OCI-LY7 (cell line): ENCODE measurements at regions not wholly inside any gene's neighbourhood (a gene's known extent, or its start where the extent isn't known, plus 50 kb on each side); places are given as distances from the start of the nearest gene placed in this dataset.

Experiments
- BruUV-seq: library from RNA; stranded (reverse); fragments of 400-500 nt; replicated peaks from 2 replicates; lab custom pipeline; 2021; lab: Mats Ljungman, UMichigan
- CTCF ChIA-PET: fragments of 300-600 bp; sonication (Branson Sonifier 250); formaldehyde crosslinking; loops from one replicate; lab custom pipeline; 2022; ENCODE audit warnings: antibody characterized with exemption; ENCODE audit not compliant: unreplicated experiment; lab: Charles Lee
- POLR2A ChIA-PET: fragments of 300-600 bp; sonication (Branson Sonifier 250); formaldehyde crosslinking; loops from one replicate; lab custom pipeline; 2022; ENCODE audit warnings: antibody characterized with exemption; lab: Charles Lee
- DNase-seq: peaks from one replicate; pipeline ENCODE4 v3.0.0-alpha.2; 2015; ENCODE audit warnings: low spot score
- H2AFZ ChIP-seq: fragments of 200-600 bp; sonication (generic), shearing (Covaris generic); 2 replicates; pipeline ENCODE4 v1.6.1; 2014; ENCODE audit warnings: mild to moderate bottlenecking, antibody characterized with exemption, low read length, moderate library complexity
- H3K27ac ChIP-seq: fragments of 200-600 bp; sonication (generic); 2 replicates; pipeline ENCODE4 v1.5.1; 2014; ENCODE audit warnings: mixed run types, low read depth, mild to moderate bottlenecking, moderate library complexity, low read length, inconsistent platforms; ENCODE audit not compliant: poor library complexity, severe bottlenecking
- H3K36me3 ChIP-seq: fragments of 200-600 bp; sonication (generic); 2 replicates; pipeline ENCODE4 v1.6.1; 2014; ENCODE audit warnings: mild to moderate bottlenecking, antibody characterized with exemption, low read length, moderate library complexity, mixed read lengths; ENCODE audit not compliant: insufficient read depth
- H3K4me1 ChIP-seq: fragments of 200-600 bp; sonication (generic); 2 replicates; pipeline ENCODE4 v1.5.1; 2014; ENCODE audit warnings: mild to moderate bottlenecking, low read length; ENCODE audit not compliant: insufficient read depth, poor library complexity, severe bottlenecking
- H3K4me2 ChIP-seq: fragments of 200-600 bp; sonication (generic); 2 replicates; pipeline ENCODE4 v1.6.1; 2014; ENCODE audit warnings: mild to moderate bottlenecking, low read length
- H3K4me3 ChIP-seq: fragments of 200-600 bp; sonication (generic); 2 replicates; pipeline ENCODE4 v1.5.1; 2014; ENCODE audit warnings: mild to moderate bottlenecking, low read depth, low read length; ENCODE audit not compliant: poor library complexity, severe bottlenecking
- H3K79me2 ChIP-seq: fragments of 200-600 bp; sonication (generic); 2 replicates; pipeline ENCODE4 v1.6.1; 2016; ENCODE audit warnings: low read depth, mild to moderate bottlenecking, low read length, moderate library complexity, mixed read lengths; ENCODE audit not compliant: insufficient read depth
- H3K9me2 ChIP-seq: fragments of 200-600 bp; sonication (generic); 2 replicates; pipeline ENCODE4 v1.6.1; 2016; ENCODE audit warnings: mild to moderate bottlenecking, low read length, mixed read lengths; ENCODE audit not compliant: insufficient read depth
- H3K9me3 ChIP-seq: fragments of 200-600 bp; sonication (generic); 2 replicates; pipeline ENCODE4 v1.6.1; 2014; ENCODE audit warnings: mild to moderate bottlenecking, mixed run types, low read length, mixed read lengths
- H4K20me1 ChIP-seq: fragments of 200-600 bp; sonication (generic); 2 replicates; pipeline ENCODE4 v1.6.1; 2014; ENCODE audit warnings: mild to moderate bottlenecking, antibody characterized with exemption, low read length, moderate library complexity, mixed read lengths; ENCODE audit not compliant: insufficient read depth
- CTCF ChIP-seq: fragments of 200-600 bp; sonication (generic); conservative IDR thresholded peaks from 2 replicates; pipeline ENCODE4 v1.5.1; 2014; ENCODE audit warnings: mild to moderate bottlenecking, antibody characterized with exemption, low read length, moderate library complexity, mixed read lengths
- EZH2phosphoT487 ChIP-seq: fragments of 200-600 bp; sonication (generic); IDR thresholded peaks from 2 replicates; pipeline ENCODE4 v1.6.1; 2018; ENCODE audit warnings: low read depth, borderline replicate concordance, mild to moderate bottlenecking, mixed run types, antibody characterized with exemption, low read length, moderate library complexity, mixed read lengths
- intact Hi-C: fragments of 100-400 bp; cut with micrococcal nuclease; formaldehyde crosslinking; loops from one replicate; pipeline ENCODE4 v1.10.0; 2022; ENCODE audit not compliant: unreplicated experiment

DNA sequence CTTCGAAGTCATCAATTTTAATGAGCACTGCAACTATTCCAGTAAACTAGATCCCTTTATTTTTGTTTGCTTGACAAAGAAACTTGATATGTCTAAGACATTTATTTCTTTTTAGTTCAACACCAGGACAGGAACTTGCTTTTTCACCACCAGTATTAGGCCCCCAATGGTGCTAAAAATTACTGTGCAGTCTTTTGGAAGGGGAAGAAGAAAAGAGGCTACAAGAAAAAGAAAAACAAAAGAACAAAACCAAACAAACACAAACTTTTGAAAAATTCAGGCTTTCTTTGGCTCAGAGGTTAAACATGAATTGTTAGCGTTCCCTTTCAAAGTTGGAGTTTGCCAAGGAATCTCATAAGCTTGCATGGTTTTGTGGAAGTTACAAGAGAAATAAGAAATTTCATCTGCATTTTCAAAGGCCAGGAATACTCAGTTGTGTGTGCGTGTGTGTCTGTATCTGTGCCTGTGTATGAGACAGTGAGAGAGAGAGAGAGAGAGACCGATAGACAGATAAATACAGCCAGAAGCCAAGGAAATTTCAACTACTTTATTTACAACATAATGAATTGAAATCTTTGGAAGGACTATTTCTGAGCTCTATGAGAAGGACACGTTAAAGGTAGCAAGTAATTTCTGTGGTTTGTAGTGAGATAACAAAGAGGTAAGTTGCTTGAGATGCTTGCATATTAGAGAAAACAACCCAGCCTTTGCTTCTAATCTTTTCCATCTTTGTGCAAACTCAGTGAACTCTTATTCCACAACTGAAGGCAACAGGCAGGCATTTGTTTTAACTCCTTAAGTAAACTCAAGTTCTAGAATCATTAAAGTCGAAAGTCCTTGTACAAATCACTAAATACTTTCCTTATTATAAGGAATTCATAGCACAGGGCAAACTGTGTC, 171.0 kb upstream of the CITED2 start:
- Histone ChIP-seq H3K9me3 (no peaks in the 10 kb centered on the region), H3K9me2 (no peaks in the 10 kb centered on the region), H3K4me1 (no peaks in the 10 kb centered on the region), H3K36me3 (no peaks in the 10 kb centered on the region), H3K79me2 (no peaks in the 10 kb centered on the region), H3K27ac (no peak overlapping the region), H3K4me2 (no peak overlapping the region), H4K20me1 (no peaks in the 10 kb centered on the region), H2AFZ (no peak overlapping the region), H3K4me3 (no peak overlapping the region)
- POLR2A ChIA-PET, result interaction anchor here (0.6 kb wide), 1 partner anchor 359 kb away, joined by 3 read pairs; no protein-coding TSS in a partner anchor
- TF ChIP-seq CTCF (no peak), EZH2phosphoT487 (no peak)
- CTCF ChIA-PET, result no interaction called here
- intact Hi-C loops, result no loop called here
- no peak for DNase-seq
- BruUV-seq, result no TSS peak

- no peak overlapping the region for H3K4me2 ChIP-seq
- no TSS peak for BruUV-seq
- TF ChIP-seq CTCF, result no peak
- no peak for TF ChIP-seq EZH2phosphoT487
- CTCF ChIA-PET, result no interaction called here
- no peaks in the 10 kb centered on the region for H3K9me2 ChIP-seq
- no peaks in the 10 kb centered on the region for H3K36me3 ChIP-seq
- no peaks in the 10 kb centered on the region for H3K4me1 ChIP-seq
- H2AFZ ChIP-seq, result no peak overlapping the region
- H3K79me2 ChIP-seq, result no peaks in the 10 kb centered on the region
- H3K27ac ChIP-seq, result no peak overlapping the region
- no peaks in the 10 kb centered on the region for H4K20me1 ChIP-seq
- POLR2A ChIA-PET, result interaction anchor here (0.6 kb wide), 1 partner anchor 64 kb away, joined by 3 read pairs; no protein-coding TSS in a partner anchor
- intact Hi-C loops, result no loop called here
- DNase-seq, result no peak
- no peak overlapping the region for H3K4me3 ChIP-seq
- no peaks in the 10 kb centered on the region for H3K9me3 ChIP-seq
These were observed 170.2 kb upstream of the CITED2 start for GRCh38 chr6:139544701-139545057.

- Histone ChIP-seq H3K4me1 (no peaks in the 10 kb centered on the region), H3K79me2 (no peaks in the 10 kb centered on the region), H2AFZ (no peak overlapping the region), H3K9me3 (no peaks in the 10 kb centered on the region), H4K20me1 (no peaks in the 10 kb centered on the region), H3K4me3 (no peak overlapping the region), H3K4me2 (no peak overlapping the region), H3K27ac (no peak overlapping the region), H3K9me2 (no peaks in the 10 kb centered on the region), H3K36me3 (no peaks in the 10 kb centered on the region)
- intact Hi-C loops, result no loop called here
- ChIA-PET CTCF (no interaction called here), POLR2A (no interaction called here)
- no TSS peak for BruUV-seq
- no peak for TF ChIP-seq EZH2phosphoT487
- DNase-seq, result no peak
These were observed 167.9 kb upstream of the CITED2 start for GRCh38 chr6:139542351-139542750.
